ENCODE measurements at regions not wholly inside any gene's neighbourhood (a gene's known extent, or its start where the extent isn't known, plus 50 kb on each side); places are given as distances from the start of the nearest gene placed in this dataset.

- TF ChIP-seq POLR2A (IDR thresholded peaks at IDR 0.05; ENCODE audit: low read depth, low read length), result no peak
- no peak for TF ChIP-seq TAF1 (IDR thresholded peaks at IDR 0.05; ENCODE audit: low read depth, low read length)
- no peak for TF ChIP-seq POLR2AphosphoS5 (IDR thresholded peaks at IDR 0.05; ENCODE audit: low read depth, low read length)
- TF ChIP-seq SPI1 (IDR thresholded peaks at IDR 0.05; ENCODE audit: low read depth, low read length), result no peak
- no peak for TF ChIP-seq POU2F2 (IDR thresholded peaks at IDR 0.05; ENCODE audit: low read depth, low read length)
Measured at GRCh38 chr2:41378420-41378819, 669.4 kb upstream of the PKDCC start.
